ENCODE measurements at regions not wholly inside any gene's neighbourhood (a gene's known extent, or its start where the extent isn't known, plus 50 kb on each side); places are given as distances from the start of the nearest gene placed in this dataset.

DNA sequence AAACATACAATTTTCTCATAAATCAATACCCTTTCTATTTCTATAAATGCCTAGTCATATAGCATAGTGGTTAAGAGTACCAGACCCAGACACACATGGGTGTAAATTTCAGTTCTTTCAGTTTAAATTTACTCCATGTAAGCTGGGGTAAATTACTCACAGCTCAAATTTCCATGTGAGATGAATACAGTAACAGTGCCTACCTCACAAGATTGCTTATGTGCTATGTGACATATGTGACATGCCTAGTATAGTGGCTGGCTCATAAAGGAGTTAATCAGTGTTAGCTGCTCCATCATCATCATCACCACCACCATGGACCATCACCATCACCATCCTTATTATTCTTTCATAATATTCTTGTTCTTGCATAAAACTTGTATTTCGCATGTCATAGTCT is 61.6 kb upstream of the CD302 start:
- no peak for TF ChIP-seq POLR2AphosphoS5 (IDR thresholded peaks at IDR 0.05)
- TF ChIP-seq, protein P1, sequence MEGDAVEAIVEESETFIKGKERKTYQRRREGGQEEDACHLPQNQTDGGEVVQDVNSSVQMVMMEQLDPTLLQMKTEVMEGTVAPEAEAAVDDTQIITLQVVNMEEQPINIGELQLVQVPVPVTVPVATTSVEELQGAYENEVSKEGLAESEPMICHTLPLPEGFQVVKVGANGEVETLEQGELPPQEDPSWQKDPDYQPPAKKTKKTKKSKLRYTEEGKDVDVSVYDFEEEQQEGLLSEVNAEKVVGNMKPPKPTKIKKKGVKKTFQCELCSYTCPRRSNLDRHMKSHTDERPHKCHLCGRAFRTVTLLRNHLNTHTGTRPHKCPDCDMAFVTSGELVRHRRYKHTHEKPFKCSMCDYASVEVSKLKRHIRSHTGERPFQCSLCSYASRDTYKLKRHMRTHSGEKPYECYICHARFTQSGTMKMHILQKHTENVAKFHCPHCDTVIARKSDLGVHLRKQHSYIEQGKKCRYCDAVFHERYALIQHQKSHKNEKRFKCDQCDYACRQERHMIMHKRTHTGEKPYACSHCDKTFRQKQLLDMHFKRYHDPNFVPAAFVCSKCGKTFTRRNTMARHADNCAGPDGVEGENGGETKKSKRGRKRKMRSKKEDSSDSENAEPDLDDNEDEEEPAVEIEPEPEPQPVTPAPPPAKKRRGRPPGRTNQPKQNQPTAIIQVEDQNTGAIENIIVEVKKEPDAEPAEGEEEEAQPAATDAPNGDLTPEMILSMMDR (IDR thresholded peaks at IDR 0.05 in 8 of 11, conservative IDR thresholded peaks at IDR 0.05 in 3 of 11), result no peak

All from spleen (tissue), 7 donors.